DND-41 (cell line): ENCODE measurements at regions not wholly inside any gene's neighbourhood (a gene's known extent, or its start where the extent isn't known, plus 50 kb on each side); places are given as distances from the start of the nearest gene placed in this dataset.

Experiments
- ATAC-seq: fragments of 200-7000 bp; cut with Tn5 transposase; 3 replicates; pipeline ENCODE4 v1.9.1; 2021; ENCODE audit warnings: low read depth; ENCODE audit not compliant: insufficient read depth
- DNase-seq: peaks from one replicate; pipeline ENCODE4 v3.0.0-alpha.2; 2020
- H2AFZ ChIP-seq: 2 replicates; pipeline ENCODE4 v1.6.0; 2012; ENCODE audit warnings: low read depth, low read length
- H3K27ac ChIP-seq: 2 replicates; pipeline ENCODE4 v1.5.1; 2012; ENCODE audit warnings: low read length, inconsistent platforms
- H3K27me3 ChIP-seq: fragments of 200-600 bp; sonication (generic); 2 replicates; pipeline ENCODE4 v1.6.0; 2012; ENCODE audit warnings: low read length, mild to moderate bottlenecking, inconsistent platforms; ENCODE audit not compliant: insufficient read depth, poor library complexity
- H3K36me3 ChIP-seq: 2 replicates; pipeline ENCODE4 v1.5.1; 2012; ENCODE audit warnings: low read length, inconsistent platforms; ENCODE audit not compliant: insufficient read depth
- H3K4me1 ChIP-seq: 2 replicates; pipeline ENCODE4 v1.5.1; 2012; ENCODE audit warnings: mild to moderate bottlenecking, low read length; ENCODE audit not compliant: insufficient read depth
- H3K4me2 ChIP-seq: 2 replicates; pipeline ENCODE4 v1.6.0; 2012; ENCODE audit warnings: mild to moderate bottlenecking, moderate library complexity, low read length, inconsistent platforms; ENCODE audit not compliant: insufficient read depth
- H3K4me3 ChIP-seq, 2 experiments: fragments of 200-600 bp in 1 of 2; shearing (Covaris generic) in 1 of 2; 2 replicates each; pipeline ENCODE4 v1.5.1; 2012 to 2016; ENCODE audit warnings: inconsistent platforms in 2 of 2, low read length in 2 of 2, mild to moderate bottlenecking in 2 of 2, low read depth in 1 of 2, moderate library complexity in 1 of 2
- H3K79me2 ChIP-seq: 2 replicates; pipeline ENCODE4 v1.6.0; 2012; ENCODE audit warnings: low read length, inconsistent platforms; ENCODE audit not compliant: insufficient read depth
- H3K9ac ChIP-seq: 2 replicates; pipeline ENCODE4 v1.6.0; 2012; ENCODE audit warnings: low read depth, mild to moderate bottlenecking, inconsistent platforms, low read length, moderate library complexity
- H3K9me3 ChIP-seq: 2 replicates; pipeline ENCODE4 v1.5.1; 2012; ENCODE audit warnings: low read length, moderate library complexity, mild to moderate bottlenecking, inconsistent platforms; ENCODE audit not compliant: insufficient read depth, severe bottlenecking
- H4K20me1 ChIP-seq: 2 replicates; pipeline ENCODE4 v1.6.0; 2012; ENCODE audit warnings: low read length; ENCODE audit not compliant: insufficient read depth
- CTCF ChIP-seq: IDR thresholded peaks from 2 replicates; pipeline ENCODE4 v1.5.1; 2012; ENCODE audit warnings: borderline replicate concordance, low read length, moderate library complexity, mild to moderate bottlenecking; ENCODE audit not compliant: poor library complexity, severe bottlenecking; ENCODE audit errors: extremely low read depth
- EZH2 ChIP-seq: IDR thresholded peaks from 3 replicates; pipeline ENCODE4 v1.6.1; 2012; ENCODE audit warnings: borderline replicate concordance, low read depth, mild to moderate bottlenecking, moderate library complexity, low read length, inconsistent platforms; ENCODE audit not compliant: severe bottlenecking

DNA sequence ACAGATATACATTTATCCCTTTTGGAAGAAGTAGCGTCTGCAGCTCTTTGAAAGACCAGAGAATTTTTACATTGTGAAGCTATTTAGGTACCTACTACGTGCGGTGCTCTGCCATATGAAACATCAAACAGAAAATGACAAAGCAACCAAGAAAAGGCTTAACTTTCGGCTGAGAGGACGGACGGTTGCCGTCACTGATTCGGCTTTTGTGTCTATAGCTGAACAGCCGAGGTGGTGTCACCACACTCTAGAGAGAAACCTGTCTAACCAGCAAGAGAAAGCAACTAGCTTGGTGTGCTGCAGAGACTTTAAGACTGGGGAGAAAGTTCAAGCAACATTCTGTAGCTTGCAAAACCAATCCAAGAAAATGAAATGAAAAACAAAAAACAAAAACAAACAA lies 145.5 kb downstream of the SHOX start:
- no peak for ATAC-seq
- no peak overlapping the region for H3K4me3 ChIP-seq
- no peaks in the 10 kb centered on the region for H3K27me3 ChIP-seq
- H3K36me3 ChIP-seq, result no peaks in the 10 kb centered on the region
- no peaks in the 10 kb centered on the region for H3K79me2 ChIP-seq
- H3K4me1 ChIP-seq, result no peaks in the 10 kb centered on the region
- no peaks in the 10 kb centered on the region for H4K20me1 ChIP-seq
- DNase-seq, result no peak
- no peak overlapping the region for H2AFZ ChIP-seq
- TF ChIP-seq EZH2 (no peak), CTCF (no peak)
- H3K9ac ChIP-seq, result no peak overlapping the region
- no peaks in the 10 kb centered on the region for H3K9me3 ChIP-seq
- no peak overlapping the region for H3K27ac ChIP-seq
- no peak overlapping the region for H3K4me2 ChIP-seq

- Histone ChIP-seq H4K20me1 (no peaks in the 10 kb centered on the region), H3K27ac (no peak overlapping the region), H3K4me2 (no peak overlapping the region), H2AFZ (no peak overlapping the region), H3K79me2 (no peaks in the 10 kb centered on the region), H3K36me3 (no peaks in the 10 kb centered on the region), H3K9me3 (no peaks in the 10 kb centered on the region), H3K4me3 (no peak overlapping the region), H3K9ac (no peak overlapping the region), H3K4me1 (no peaks in the 10 kb centered on the region), H3K27me3 (no peaks in the 10 kb centered on the region)
- ATAC-seq (no peak), DNase-seq (no peak)
- TF ChIP-seq EZH2, result no peak
- no peak for TF ChIP-seq CTCF
Measured at GRCh38 chrX:774536-774935, 143.9 kb downstream of the SHOX start.

DNA sequence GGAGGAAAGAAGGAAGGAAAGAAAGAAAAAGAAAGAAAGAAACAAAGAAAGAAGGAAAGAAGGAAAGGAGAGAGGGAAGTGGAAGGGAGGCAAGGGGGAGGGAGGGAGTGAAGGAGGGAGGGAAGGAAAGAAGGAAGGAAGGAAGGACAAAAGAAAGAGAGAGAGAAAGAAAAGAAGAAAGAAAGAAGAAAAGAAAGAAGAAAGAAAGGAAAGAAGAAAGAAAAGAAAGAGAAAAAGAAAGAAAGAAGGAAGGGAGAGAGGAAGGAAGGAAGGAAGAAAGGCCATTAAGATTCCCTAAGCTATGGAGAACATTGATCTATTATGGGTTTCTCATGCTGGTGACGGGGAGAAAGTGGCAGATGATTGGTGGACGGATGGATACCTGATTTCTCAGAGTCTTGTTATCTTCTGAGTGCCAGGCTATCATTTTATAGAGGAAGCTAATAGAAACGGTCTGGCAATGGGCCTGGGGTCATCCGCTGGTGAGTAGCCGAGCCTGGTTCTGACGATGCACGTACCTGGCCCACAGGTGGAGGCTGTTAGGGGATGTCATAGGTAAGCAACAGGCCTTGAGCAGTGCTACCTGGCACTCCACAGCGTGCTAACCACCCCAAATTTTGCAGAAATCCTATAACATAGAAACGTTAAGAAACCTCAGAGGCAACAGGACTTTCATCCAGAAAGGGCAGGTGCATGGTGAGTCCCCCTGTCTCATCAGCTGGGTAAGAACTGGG lies 142.9 kb downstream of the SHOX start:
- no peak overlapping the region for H3K4me2 ChIP-seq
- TF ChIP-seq EZH2 (no peak), CTCF (no peak)
- no peaks in the 10 kb centered on the region for H4K20me1 ChIP-seq
- no peaks in the 10 kb centered on the region for H3K4me1 ChIP-seq
- no peak overlapping the region for H3K27ac ChIP-seq
- no peaks in the 10 kb centered on the region for H3K9me3 ChIP-seq
- no peaks in the 10 kb centered on the region for H3K36me3 ChIP-seq
- ATAC-seq (no peak), DNase-seq (no peak)
- no peak overlapping the region for H3K9ac ChIP-seq
- no peaks in the 10 kb centered on the region for H3K79me2 ChIP-seq
- H3K27me3 ChIP-seq, result no peaks in the 10 kb centered on the region
- no peak overlapping the region for H3K4me3 ChIP-seq
- no peak overlapping the region for H2AFZ ChIP-seq

- TF ChIP-seq EZH2 (no peak), CTCF (no peak)
- Histone ChIP-seq H3K27ac (no peak overlapping the region), H3K9me3 (no peaks in the 10 kb centered on the region), H3K79me2 (no peaks in the 10 kb centered on the region), H3K4me3 (no peak overlapping the region), H4K20me1 (no peaks in the 10 kb centered on the region), H3K9ac (no peak overlapping the region), H3K36me3 (no peaks in the 10 kb centered on the region), H3K4me2 (no peak overlapping the region), H2AFZ (no peak overlapping the region), H3K4me1 (no peaks in the 10 kb centered on the region), H3K27me3 (no peaks in the 10 kb centered on the region)
- no peak for ATAC-seq
- no peak for DNase-seq
Measured at GRCh38 chrX:771536-771935, 140.9 kb downstream of the SHOX start.
